HCT116 (cell line): ENCODE measurements at regions not wholly inside any gene's neighbourhood (a gene's known extent, or its start where the extent isn't known, plus 50 kb on each side); places are given as distances from the start of the nearest gene placed in this dataset.

Experiments
- ATAC-seq: fragments of 200-7000 bp; cut with Tn5 transposase; 2 replicates; pipeline ENCODE4 v1.9.1; 2020; ENCODE audit warnings: mild to moderate bottlenecking, moderate library complexity
- BruUV-seq: library from RNA; stranded (reverse); fragments of 400-500 nt; replicated peaks from 2 replicates; lab custom pipeline; 2021; lab: Mats Ljungman, UMichigan
- CTCF ChIA-PET: fragments of 300-600 bp; sonication (Branson Sonifier 250); formaldehyde crosslinking; loops from one replicate; lab custom pipeline; 2021; ENCODE audit warnings: antibody characterized with exemption; lab: Charles Lee
- POLR2A ChIA-PET: fragments of 300-600, 350-600 bp; sonication (Branson Sonifier 250); formaldehyde crosslinking; loops from one replicate; lab custom pipeline; 2021; ENCODE audit warnings: antibody characterized with exemption; lab: Charles Lee
- RAD21 ChIA-PET, 2 experiments: fragments of 300-600 bp; sonication (Branson Sonifier 250); formaldehyde crosslinking; loops; one replicate each; lab custom pipeline; 2023; ENCODE audit warnings: low total read pairs in 2 of 2; ENCODE audit not compliant: uncharacterized antibody in 2 of 2, unreplicated experiment in 2 of 2, low non-redundant PET in 1 of 2; lab: Charles Lee
- DNase-seq: peaks from one replicate; pipeline ENCODE4 v3.0.0-alpha.2; 2010; ENCODE audit warnings: low read depth, low spot score
- H2AFZ ChIP-seq: fragments of 200-600 bp; shearing (Covaris generic), sonication (generic); 2 replicates; pipeline ENCODE4 v1.6.1; 2017; ENCODE audit warnings: low read depth, mixed run types, mixed read lengths, antibody characterized with exemption, low read length; ENCODE audit not compliant: poor library complexity, severe bottlenecking
- H3K27ac ChIP-seq: 2 replicates; pipeline ENCODE4 v1.5.1; 2012; ENCODE audit warnings: low read depth, low read length
- H3K27me3 ChIP-seq: fragments of 200-600 bp; sonication (generic); 2 replicates; pipeline ENCODE4 v1.6.1; 2016; ENCODE audit warnings: mixed run types, low read length, mixed read lengths; ENCODE audit not compliant: insufficient read depth
- H3K36me3 ChIP-seq, 2 experiments: fragments of 200-500 bp in 1 of 2; fragments of 200-600 bp in 1 of 2; sonication (Bioruptor generic) in 1 of 2; sonication (generic) in 1 of 2; 2 replicates each; pipeline versions ENCODE4 v1.5.1 to v1.6.1; 2014 to 2016; ENCODE audit warnings: low read length in 2 of 2, inconsistent platforms in 1 of 2, mixed read lengths in 1 of 2, mixed run types in 1 of 2; ENCODE audit not compliant: insufficient read depth in 2 of 2, control insufficient read depth in 1 of 2
- H3K4me1 ChIP-seq, 2 experiments: fragments of 200-600 bp in 1 of 2; sonication (generic) in 1 of 2; 2 replicates each; pipeline versions ENCODE4 v1.5.1 to v1.6.1; 2012 to 2017; ENCODE audit warnings: low read length in 2 of 2, inconsistent platforms in 1 of 2, mild to moderate bottlenecking in 1 of 2, mixed read lengths in 1 of 2, mixed run types in 1 of 2, moderate library complexity in 1 of 2; ENCODE audit not compliant: insufficient read depth in 2 of 2, control insufficient read depth in 1 of 2
- H3K4me2 ChIP-seq: fragments of 200-600 bp; sonication (generic); 2 replicates; pipeline ENCODE4 v1.6.1; 2017; ENCODE audit warnings: mixed run types, low read length, mixed read lengths
- H3K4me3 ChIP-seq, 2 experiments: fragments of 200-600 bp in 1 of 2; sonication (generic) in 1 of 2; replicated peaks in 1 of 2; 2 replicates each; pipeline ENCODE4 v1.5.1; 2011 to 2016; ENCODE audit warnings: low read length in 2 of 2, control low read depth in 1 of 2, low read depth in 1 of 2, mild to moderate bottlenecking in 1 of 2, mixed read lengths in 1 of 2, mixed run types in 1 of 2
- H3K79me2 ChIP-seq: fragments of 200-600 bp; sonication (generic); 2 replicates; pipeline ENCODE4 v1.6.1; 2017; ENCODE audit warnings: mild to moderate bottlenecking, mixed run types, low read length, moderate library complexity, mixed read lengths; ENCODE audit not compliant: insufficient read depth
- H3K9ac ChIP-seq: fragments of 200-600 bp; sonication (generic); 2 replicates; pipeline ENCODE4 v1.6.1; 2016; ENCODE audit warnings: low read length, mixed read lengths
- H3K9me2 ChIP-seq: fragments of 200-600 bp; sonication (generic), shearing (Covaris generic); 2 replicates; pipeline ENCODE4 v1.6.1; 2017; ENCODE audit warnings: mixed run types, mild to moderate bottlenecking, moderate library complexity; ENCODE audit not compliant: insufficient read depth
- H3K9me3 ChIP-seq, 2 experiments: fragments of 200-500 bp in 1 of 2; fragments of 200-600 bp in 1 of 2; sonication (Bioruptor generic) in 1 of 2; sonication (generic) in 1 of 2; 2 replicates each; pipeline ENCODE4 v1.6.1; 2014 to 2017; ENCODE audit warnings: low read length in 2 of 2, mixed read lengths in 2 of 2, inconsistent platforms in 1 of 2, low read depth in 1 of 2, mild to moderate bottlenecking in 1 of 2, mixed run types in 1 of 2, moderate library complexity in 1 of 2; ENCODE audit not compliant: control insufficient read depth in 1 of 2, insufficient read depth in 1 of 2
- H4K20me1 ChIP-seq: fragments of 200-600 bp; sonication (generic), shearing (Covaris generic); 2 replicates; pipeline ENCODE4 v1.6.1; 2017; ENCODE audit warnings: mixed run types, mild to moderate bottlenecking, moderate library complexity; ENCODE audit not compliant: insufficient read depth
- CBX3 ChIP-seq: IDR thresholded peaks from 2 replicates; pipeline ENCODE4 v1.6.1; 2012; ENCODE audit warnings: low read depth
- EGR1 ChIP-seq: IDR thresholded peaks from 2 replicates; pipeline ENCODE4 v1.6.1; 2012; ENCODE audit warnings: low read depth
- ELF1 ChIP-seq: IDR thresholded peaks from 2 replicates; pipeline ENCODE4 v1.6.1; 2012; ENCODE audit warnings: low read depth, borderline replicate concordance
- EZH2 ChIP-seq: fragments of 200-600 bp; sonication (generic); IDR thresholded peaks from 2 replicates; pipeline ENCODE4 v1.6.1; 2017; ENCODE audit warnings: antibody characterized with exemption, mixed run types
- FOSL1 ChIP-seq: IDR thresholded peaks from 2 replicates; pipeline ENCODE4 v1.6.1; 2012; ENCODE audit warnings: low read depth
- POLR2A ChIP-seq: IDR thresholded peaks from 2 replicates; pipeline ENCODE4 v1.7.0; 2011; ENCODE audit warnings: borderline replicate concordance; ENCODE audit not compliant: insufficient read depth, insufficient read length; ENCODE audit errors: extremely low read depth
- SIN3A ChIP-seq: IDR thresholded peaks from 2 replicates; pipeline ENCODE4 v1.6.1; 2012; ENCODE audit warnings: low read depth
- SP1 ChIP-seq: IDR thresholded peaks from 2 replicates; pipeline ENCODE4 v1.6.1; 2012; ENCODE audit warnings: low read depth
- SRF ChIP-seq: IDR thresholded peaks from 2 replicates; pipeline ENCODE4 v1.6.1; 2012; ENCODE audit warnings: low read depth
- TCF7L2 ChIP-seq: IDR thresholded peaks from 2 replicates; pipeline ENCODE4 v1.7.0; 2011; ENCODE audit warnings: borderline replicate concordance, inconsistent platforms; ENCODE audit not compliant: insufficient read depth, insufficient read length; ENCODE audit errors: extremely low read depth
- YY1 ChIP-seq: IDR thresholded peaks from 2 replicates; pipeline ENCODE4 v1.6.1; 2011; ENCODE audit warnings: low read length, low read depth, moderate library complexity, mild to moderate bottlenecking; ENCODE audit not compliant: insufficient replicate concordance; ENCODE audit errors: extremely low read depth
- ZFX ChIP-seq: fragments of 450-650 bp; IDR thresholded peaks from 2 replicates; pipeline ENCODE4 v1.6.1; 2017
- ZNF274 ChIP-seq: fragments of 200-500 bp; sonication (Bioruptor generic); IDR thresholded peaks from 2 replicates; pipeline ENCODE4 v1.6.1; 2014; ENCODE audit warnings: mild to moderate bottlenecking, low read depth, low read length, inconsistent platforms
- intact Hi-C: fragments of 100-400 bp; cut with micrococcal nuclease; formaldehyde crosslinking; loops from 2 replicates; pipeline ENCODE4 v1.10.0; 2022
- TF ChIP-seq, protein P1 (sequence below): IDR thresholded peaks from 2 replicates; pipeline ENCODE4 v1.6.1; 2011; ENCODE audit warnings: mild to moderate bottlenecking, low read length, moderate library complexity; ENCODE audit not compliant: insufficient replicate concordance; ENCODE audit errors: extremely low read depth
- TF ChIP-seq, protein P2 (sequence below): IDR thresholded peaks from 2 replicates; pipeline ENCODE4 v1.6.1; 2012

DNA sequence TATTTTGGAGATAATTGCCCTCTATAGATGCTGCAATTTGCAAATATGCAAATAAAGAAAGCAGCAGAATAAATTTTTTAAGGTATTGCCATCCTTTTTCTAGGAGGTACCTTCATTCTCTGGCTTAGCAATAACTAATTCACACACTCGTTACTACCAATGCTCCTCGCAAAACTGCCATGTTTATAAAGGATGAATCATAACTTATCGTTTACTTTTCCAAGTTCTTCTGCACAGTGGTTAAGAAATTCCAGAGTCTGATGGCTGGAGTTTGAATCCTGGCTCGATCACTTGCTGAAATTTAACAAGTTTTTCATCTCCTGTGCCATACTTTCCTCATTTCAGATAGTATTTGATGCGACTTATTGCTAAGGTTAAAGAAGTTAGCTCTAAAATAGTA lies 708.6 kb upstream of the KLHL1 start (continued):
- TF ChIP-seq, protein P1, sequence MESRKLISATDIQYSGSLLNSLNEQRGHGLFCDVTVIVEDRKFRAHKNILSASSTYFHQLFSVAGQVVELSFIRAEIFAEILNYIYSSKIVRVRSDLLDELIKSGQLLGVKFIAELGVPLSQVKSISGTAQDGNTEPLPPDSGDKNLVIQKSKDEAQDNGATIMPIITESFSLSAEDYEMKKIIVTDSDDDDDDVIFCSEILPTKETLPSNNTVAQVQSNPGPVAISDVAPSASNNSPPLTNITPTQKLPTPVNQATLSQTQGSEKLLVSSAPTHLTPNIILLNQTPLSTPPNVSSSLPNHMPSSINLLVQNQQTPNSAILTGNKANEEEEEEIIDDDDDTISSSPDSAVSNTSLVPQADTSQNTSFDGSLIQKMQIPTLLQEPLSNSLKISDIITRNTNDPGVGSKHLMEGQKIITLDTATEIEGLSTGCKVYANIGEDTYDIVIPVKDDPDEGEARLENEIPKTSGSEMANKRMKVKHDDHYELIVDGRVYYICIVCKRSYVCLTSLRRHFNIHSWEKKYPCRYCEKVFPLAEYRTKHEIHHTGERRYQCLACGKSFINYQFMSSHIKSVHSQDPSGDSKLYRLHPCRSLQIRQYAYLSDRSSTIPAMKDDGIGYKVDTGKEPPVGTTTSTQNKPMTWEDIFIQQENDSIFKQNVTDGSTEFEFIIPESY = no peak
- TF ChIP-seq ELF1 = no peak
- TF ChIP-seq POLR2A = no peak
- TF ChIP-seq YY1 = no peak
- TF ChIP-seq, all 23 proteins: peak for 0

DNA sequence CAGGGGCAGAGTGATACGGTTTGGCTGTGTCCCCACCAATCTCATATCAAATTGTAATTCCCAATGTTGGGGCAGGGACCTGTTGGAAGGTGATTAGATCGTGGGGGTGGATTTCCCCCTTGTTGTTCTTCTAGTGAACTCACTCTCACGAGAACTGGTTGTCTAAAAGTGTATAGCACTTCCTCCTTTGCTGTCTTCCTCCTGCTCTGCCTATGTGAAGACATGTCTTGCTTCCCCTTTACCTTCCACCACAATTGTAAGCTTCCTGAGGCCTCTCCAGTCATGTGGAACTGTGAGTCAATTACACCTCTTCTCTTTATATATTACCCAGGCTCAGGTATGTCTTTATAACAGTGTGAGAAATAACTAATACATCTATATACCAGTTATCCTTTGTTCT lies 706.4 kb upstream of the KLHL1 start:
- intact Hi-C loops = no loop called here

More for the DNA sequence above, 706.4 kb upstream of the KLHL1 start:
- Histone ChIP-seq H2AFZ (no peak overlapping the region), H3K9me3 (no peaks in the 10 kb centered on the region), H3K27me3 (no peaks in the 10 kb centered on the region), H3K36me3 (no peaks in the 10 kb centered on the region), H3K27ac (no peak overlapping the region), H3K4me3 (no peak overlapping the region), H3K4me1 (no peaks in the 10 kb centered on the region), H4K20me1 (no peaks in the 10 kb centered on the region), H3K9ac (no peak overlapping the region), H3K9me2 (no peaks in the 10 kb centered on the region), H3K79me2 (no peaks in the 10 kb centered on the region), H3K4me2 (no peak overlapping the region)
- no peak for DNase-seq
- ChIA-PET POLR2A (no interaction called here), RAD21 (no interaction called here), CTCF (no interaction called here)
- ATAC-seq = no peak
- no TSS peak for BruUV-seq
- TF ChIP-seq ZNF274 = no peak
- no peak for TF ChIP-seq FOSL1
- TF ChIP-seq SRF = no peak
- TF ChIP-seq ZFX = no peak
- TF ChIP-seq ELF1 = no peak
- no peak for TF ChIP-seq CBX3
- TF ChIP-seq, protein P2, sequence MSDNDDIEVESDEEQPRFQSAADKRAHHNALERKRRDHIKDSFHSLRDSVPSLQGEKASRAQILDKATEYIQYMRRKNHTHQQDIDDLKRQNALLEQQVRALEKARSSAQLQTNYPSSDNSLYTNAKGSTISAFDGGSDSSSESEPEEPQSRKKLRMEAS = no peak
- no peak for TF ChIP-seq SIN3A
- no peak for TF ChIP-seq YY1
- TF ChIP-seq EGR1 = no peak
- TF ChIP-seq, protein P1 = no peak
- no peak for TF ChIP-seq TCF7L2
- TF ChIP-seq EZH2 = no peak
- no peak for TF ChIP-seq SP1
